Epithelial cell of esophagus (primary cell): ENCODE measurements at regions not wholly inside any gene's neighbourhood (a gene's known extent, or its start where the extent isn't known, plus 50 kb on each side); places are given as distances from the start of the nearest gene placed in this dataset.
"Not testable (repeated sequence)": the region's sequence is repeated elsewhere in the genome, so short reads cannot be mapped to it uniquely, and the experiment has no call there.

Source experiments
- DNase-seq: peaks from one replicate; pipeline ENCODE4 v3.0.0; 2010; ENCODE audit warnings: low read depth
- H3K4me3 ChIP-seq: 2 replicates; pipeline ENCODE4 v1.5.1; 2011; ENCODE audit warnings: mild to moderate bottlenecking, low read length, control low read depth
- CTCF ChIP-seq: IDR thresholded peaks from 2 replicates; pipeline ENCODE4 v1.5.1; 2011; ENCODE audit warnings: low read depth, mild to moderate bottlenecking, low read length, control low read depth, inconsistent platforms; ENCODE audit not compliant: insufficient read depth; ENCODE audit errors: missing control alignments

GRCh38 chr4:153096344-153096743 is 107.9 kb upstream of the TRIM2 start:
- no peak for TF ChIP-seq CTCF
- H3K4me3 ChIP-seq = no peak overlapping the region
- DNase-seq = no peak

GRCh38 chr4:153098427-153098826 is 105.8 kb upstream of the TRIM2 start:
- H3K4me3 ChIP-seq = no peak overlapping the region
- no peak for DNase-seq
- TF ChIP-seq CTCF = no peak

GRCh38 chr4:153099391-153100140 is 104.7 kb upstream of the TRIM2 start:
- H3K4me3 ChIP-seq = no peak overlapping the region
- no peak for TF ChIP-seq CTCF
- DNase-seq = no peak

- not testable (repeated sequence) for DNase-seq, H3K4me3 ChIP-seq
Measured at GRCh38 chr4:153106736-153107135, 97.5 kb upstream of the TRIM2 start.

GRCh38 chr4:153107246-153107645 is 97.0 kb upstream of the TRIM2 start:
- TF ChIP-seq CTCF = no peak
- no peak for DNase-seq
- no peak overlapping the region for H3K4me3 ChIP-seq

GRCh38 chr4:153109296-153109849 is 94.9 kb upstream of the TRIM2 start:
- no peak for TF ChIP-seq CTCF
- H3K4me3 ChIP-seq = no peak overlapping the region
- DNase-seq = no peak

GRCh38 chr4:153110739-153111138 is 93.5 kb upstream of the TRIM2 start:
- no peak for TF ChIP-seq CTCF
- H3K4me3 ChIP-seq = no peak overlapping the region
- no peak for DNase-seq
